LHCN-M2 (cell line): ENCODE measurements at regions not wholly inside any gene's neighbourhood (a gene's known extent, or its start where the extent isn't known, plus 50 kb on each side); places are given as distances from the start of the nearest gene placed in this dataset.

ENCODE experiments used
- DNase-seq: peaks from one replicate; pipeline ENCODE4 v3.0.0-alpha.2; 2012; ENCODE audit warnings: low read depth

- no peak for DNase-seq
These were observed 57.3 kb downstream of the MAF start for GRCh38 chr16:79543219-79543618.

- DNase-seq, result no peak
These were observed 58.2 kb downstream of the MAF start for GRCh38 chr16:79542237-79542774.

- no peak for DNase-seq
These were observed 59.5 kb downstream of the MAF start for GRCh38 chr16:79540825-79541595.

- no peak for DNase-seq
These were observed 63.0 kb downstream of the MAF start for GRCh38 chr16:79537584-79537983.

GRCh38 chr16:79536958-79537357, 63.6 kb downstream of the MAF start:
- DNase-seq, result no peak

- no peak for DNase-seq
These were observed 65.4 kb downstream of the MAF start for GRCh38 chr16:79535130-79535529.

- no peak for DNase-seq
These were observed 66.4 kb downstream of the MAF start for GRCh38 chr16:79534143-79534542.

GRCh38 chr16:79533292-79533691, 67.2 kb downstream of the MAF start:
- no peak for DNase-seq

- DNase-seq, result peak; percentile 8
These were observed 67.8 kb downstream of the MAF start for GRCh38 chr16:79532785-79533184.

GRCh38 chr16:79532273-79532672, 68.3 kb downstream of the MAF start:
- no peak for DNase-seq

GRCh38 chr16:79528338-79528737, 72.2 kb downstream of the MAF start:
- DNase-seq, result no peak

GRCh38 chr16:79523971-79524370, 76.6 kb downstream of the MAF start:
- no peak for DNase-seq

GRCh38 chr16:79519448-79519847, 81.1 kb downstream of the MAF start:
- DNase-seq, result no peak

- DNase-seq, result no peak
These were observed 83.4 kb downstream of the MAF start for GRCh38 chr16:79517156-79517555.

- no peak for DNase-seq
These were observed 89.7 kb downstream of the MAF start for GRCh38 chr16:79510879-79511278.

GRCh38 chr16:79509906-79510305, 90.6 kb downstream of the MAF start:
- DNase-seq, result no peak

- no peak for DNase-seq
These were observed 91.3 kb downstream of the MAF start for GRCh38 chr16:79509211-79509631.

GRCh38 chr16:79508294-79508693, 92.2 kb downstream of the MAF start:
- DNase-seq, result no peak

GRCh38 chr16:79505344-79505743, 95.2 kb downstream of the MAF start:
- no peak for DNase-seq

GRCh38 chr16:79503511-79503910, 97.0 kb downstream of the MAF start:
- no peak for DNase-seq

GRCh38 chr16:79501446-79501845, 99.1 kb downstream of the MAF start:
- no peak for DNase-seq

GRCh38 chr16:79500866-79501265, 99.7 kb downstream of the MAF start:
- DNase-seq, result no peak

- no peak for DNase-seq
These were observed 100.3 kb downstream of the MAF start for GRCh38 chr16:79500286-79500685.

GRCh38 chr16:79498928-79499327, 101.6 kb downstream of the MAF start:
- DNase-seq, result no peak
